HepG2 (cell line): ENCODE measurements at regions not wholly inside any gene's neighbourhood (a gene's known extent, or its start where the extent isn't known, plus 50 kb on each side); places are given as distances from the start of the nearest gene placed in this dataset.

Experiments
- ATAC-seq: fragments of 200-7000 bp; cut with Tn5 transposase; 3 replicates; pipeline ENCODE4 v1.9.1; 2020; ENCODE audit warnings: mild to moderate bottlenecking, moderate library complexity
- BruUV-seq: library from RNA; stranded (reverse); fragments of 400-500 nt; replicated peaks from 2 replicates; lab custom pipeline; 2021; lab: Mats Ljungman, UMichigan
- CTCF ChIA-PET: fragments of 300-600 bp; formaldehyde crosslinking; extraction: SDS; loops from one replicate; lab custom pipeline; 2021; ENCODE audit warnings: low total read pairs, inconsistent platforms, low intra/inter-chr PET ratio; lab: Yijun Ruan, JAX
- POLR2A ChIA-PET: fragments of 350-600 bp; sonication (Branson Sonifier 250); formaldehyde crosslinking; loops from one replicate; lab custom pipeline; 2020; ENCODE audit warnings: antibody characterized with exemption, inconsistent platforms; lab: Yijun Ruan, JAX
- DNase-seq: peaks from one replicate; pipeline ENCODE4 v3.0.0-alpha.2; 2015; ENCODE audit warnings: low spot score
- FAIRE-seq: peaks from 3 replicates; lab custom pipeline; 2011; peaks lifted over from hg19 to GRCh38; lab: Jason Lieb, UNC
- H2AFZ ChIP-seq: one replicate; pipeline ENCODE4 v1.6.1; 2011; ENCODE audit warnings: low read length, inconsistent platforms
- H3K27ac ChIP-seq: fragments of 300-600 bp; 3 replicates; pipeline ENCODE4 v1.8.0; 2011; ENCODE audit warnings: mixed run types, mild to moderate bottlenecking, mixed read lengths, low read length, inconsistent platforms; ENCODE audit not compliant: insufficient read depth; ENCODE audit errors: extremely low read length
- H3K27me3 ChIP-seq, 2 experiments: fragments of 200-600 bp in 1 of 2; 2 replicates in 1 of 2; 3 replicates in 1 of 2; pipeline versions ENCODE4 v1.6.0 to v1.8.0; 2011; ENCODE audit warnings: low read length in 2 of 2, mild to moderate bottlenecking in 2 of 2, moderate library complexity in 2 of 2, inconsistent platforms in 1 of 2; ENCODE audit not compliant: insufficient read depth in 2 of 2, control insufficient read depth in 1 of 2
- H3K36me3 ChIP-seq, 2 experiments: fragments of 200-600 bp in 1 of 2; replicated peaks in 1 of 2; 2 replicates in 1 of 2; 3 replicates in 1 of 2; pipeline versions ENCODE4 v1.5.1 to v1.8.0; 2011; ENCODE audit warnings: low read length in 2 of 2, inconsistent platforms in 1 of 2; ENCODE audit not compliant: insufficient read depth in 2 of 2, control insufficient read depth in 1 of 2
- H3K4me1 ChIP-seq: 2 replicates; pipeline ENCODE4 v1.5.1; 2012; ENCODE audit warnings: low read length, inconsistent platforms; ENCODE audit not compliant: insufficient read depth
- H3K4me2 ChIP-seq: 2 replicates; pipeline ENCODE4 v1.6.0; 2011; ENCODE audit warnings: low read depth, low read length, inconsistent platforms
- H3K4me3 ChIP-seq, 3 experiments: fragments of 200-600 bp in 1 of 3; sonication (generic), shearing (Covaris generic) in 1 of 3; replicated peaks in 1 of 3; 2 replicates each; pipeline ENCODE4 v1.5.1; 2011 to 2016; ENCODE audit warnings: low read length in 3 of 3, inconsistent platforms in 2 of 3, low read depth in 2 of 3, mild to moderate bottlenecking in 2 of 3, control low read depth in 1 of 3, mixed read lengths in 1 of 3; ENCODE audit not compliant: insufficient read depth in 1 of 3
- H3K79me2 ChIP-seq: one replicate; pipeline ENCODE4 v1.6.1; 2011; ENCODE audit warnings: low read length, inconsistent platforms; ENCODE audit not compliant: insufficient read depth
- H3K9ac ChIP-seq: 2 replicates; pipeline ENCODE4 v1.6.0; 2011; ENCODE audit warnings: mild to moderate bottlenecking, low read depth, low read length, inconsistent platforms; ENCODE audit not compliant: insufficient read depth
- H3K9me3 ChIP-seq: 2 replicates; pipeline ENCODE4 v1.5.1; 2012; ENCODE audit warnings: mild to moderate bottlenecking, low read length
- H4K20me1 ChIP-seq: 2 replicates; pipeline ENCODE4 v1.6.0; 2011; ENCODE audit warnings: inconsistent platforms, mild to moderate bottlenecking, low read length, moderate library complexity; ENCODE audit not compliant: insufficient read depth
- AHR ChIP-seq: IDR thresholded peaks from 2 replicates; pipeline ENCODE4 v1.6.1; 2018; ENCODE audit warnings: missing genetic modification reagents, missing compliant biosample characterization
- JDP2 ChIP-seq: sonication (generic); formaldehyde crosslinking; IDR thresholded peaks from 2 replicates; pipeline ENCODE4 v1.8.1; 2022; ENCODE audit warnings: missing genetic modification reagents, borderline replicate concordance
- KDM2A ChIP-seq: sonication (generic); formaldehyde crosslinking; IDR thresholded peaks from 2 replicates; pipeline ENCODE4 v1.4.0; 2020; ENCODE audit warnings: low read depth, missing genetic modification reagents, borderline replicate concordance
- MAF1 ChIP-seq: sonication (generic); formaldehyde crosslinking; IDR thresholded peaks from 2 replicates; pipeline ENCODE4 v1.5.0; 2020; ENCODE audit warnings: missing genetic modification reagents, borderline replicate concordance
- NBN ChIP-seq: fragments of 450-650 bp; conservative IDR thresholded peaks from 2 replicates; pipeline ENCODE4 v1.6.1; 2017
- TOE1 ChIP-seq: sonication (generic); formaldehyde crosslinking; IDR thresholded peaks from 2 replicates; pipeline ENCODE4 v1.4.0; 2020; ENCODE audit warnings: mild to moderate bottlenecking, missing genetic modification reagents
- ZFP36L1 ChIP-seq: sonication (generic); formaldehyde crosslinking; IDR thresholded peaks from 2 replicates; pipeline ENCODE4 v1.8.0; 2022; ENCODE audit warnings: mild to moderate bottlenecking, missing genetic modification reagents, moderate library complexity
- ZNF331 ChIP-seq: sonication (generic); formaldehyde crosslinking; IDR thresholded peaks from 2 replicates; pipeline ENCODE4 v1.4.0; 2020; ENCODE audit warnings: missing genetic modification reagents
- ZNF33B ChIP-seq: sonication (generic); formaldehyde crosslinking; IDR thresholded peaks from 2 replicates; pipeline ENCODE4 v1.5.1; 2020; ENCODE audit warnings: mild to moderate bottlenecking, missing genetic modification reagents
- ZNF567 ChIP-seq: sonication (generic); formaldehyde crosslinking; IDR thresholded peaks from 2 replicates; pipeline ENCODE4 v1.8.1; 2023; ENCODE audit warnings: mild to moderate bottlenecking, missing genetic modification reagents, borderline replicate concordance
- ZNF615 ChIP-seq: sonication (generic); formaldehyde crosslinking; IDR thresholded peaks from 2 replicates; pipeline ENCODE4 v1.5.0; 2020; ENCODE audit warnings: mild to moderate bottlenecking, missing genetic modification reagents, borderline replicate concordance
- WGBS: methylation state at CpG from one replicate; pipeline ENCODE4 v1.1.6; 2017; ENCODE audit warnings: low lambda C conversion rate; 5-methylcytosine and 5-hydroxymethylcytosine counted together
- in situ Hi-C: cut with HindIII; loops from 2 replicates; pipeline ENCODE4 v1.10.0; 2017; ENCODE audit warnings: low pct_unique_long_range_greater_than_20kb; ENCODE audit not compliant: extremely low pct_ligation_motif_present
- intact Hi-C: fragments of 100-400 bp; cut with micrococcal nuclease; formaldehyde crosslinking; loops from one replicate; pipeline ENCODE4 v1.10.0; 2022; ENCODE audit not compliant: unreplicated experiment
- TF ChIP-seq, protein P1 (sequence below): sonication (generic); formaldehyde crosslinking; IDR thresholded peaks from 2 replicates; pipeline ENCODE4 v1.5.0; 2020; ENCODE audit warnings: mild to moderate bottlenecking, missing genetic modification reagents

DNA sequence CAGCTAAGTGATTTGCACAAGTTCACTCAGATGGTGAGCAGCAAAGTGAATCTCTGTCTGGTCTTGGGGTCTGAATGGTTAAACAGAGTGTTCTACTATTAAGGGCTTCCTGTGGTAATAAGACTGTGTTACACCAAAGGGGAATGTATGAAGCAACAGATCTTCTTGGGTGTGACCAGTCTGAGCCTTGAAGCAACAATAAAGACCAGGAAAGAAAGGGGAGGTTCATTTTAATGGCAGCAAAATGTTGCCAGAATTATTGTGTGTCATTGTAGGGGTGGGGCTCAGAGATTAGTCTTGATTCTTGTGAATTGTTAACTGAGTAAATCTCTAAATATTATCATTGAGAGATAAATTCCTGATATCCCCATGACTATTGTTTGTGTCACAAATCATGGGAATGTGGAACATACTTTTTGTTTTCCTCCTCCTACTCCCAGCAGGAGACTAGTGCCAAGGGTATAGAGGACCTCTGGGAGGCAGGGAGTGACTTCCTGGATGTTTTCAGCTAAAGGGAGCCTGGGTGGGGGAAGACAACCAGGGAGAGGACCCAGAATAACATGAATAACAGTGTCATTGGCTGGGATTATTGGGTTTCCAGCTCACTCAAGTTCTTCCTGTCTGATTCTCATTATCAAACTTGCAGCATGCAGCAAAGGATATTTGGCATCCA is 141.4 kb upstream of the PAK3 start (continued):
- TF ChIP-seq ZNF567 (CRISPR knock-in tag) (no peak), ZFP36L1 (no peak), MAF1 (CRISPR knock-in tag) (no peak), ZNF33B (no peak), ZNF615 (no peak), KDM2A (CRISPR knock-in tag) (no peak), AHR (no peak), NBN (no peak), ZNF331 (CRISPR knock-in tag) (no peak), TOE1 (CRISPR knock-in tag) (no peak)
- TF ChIP-seq, protein P1, sequence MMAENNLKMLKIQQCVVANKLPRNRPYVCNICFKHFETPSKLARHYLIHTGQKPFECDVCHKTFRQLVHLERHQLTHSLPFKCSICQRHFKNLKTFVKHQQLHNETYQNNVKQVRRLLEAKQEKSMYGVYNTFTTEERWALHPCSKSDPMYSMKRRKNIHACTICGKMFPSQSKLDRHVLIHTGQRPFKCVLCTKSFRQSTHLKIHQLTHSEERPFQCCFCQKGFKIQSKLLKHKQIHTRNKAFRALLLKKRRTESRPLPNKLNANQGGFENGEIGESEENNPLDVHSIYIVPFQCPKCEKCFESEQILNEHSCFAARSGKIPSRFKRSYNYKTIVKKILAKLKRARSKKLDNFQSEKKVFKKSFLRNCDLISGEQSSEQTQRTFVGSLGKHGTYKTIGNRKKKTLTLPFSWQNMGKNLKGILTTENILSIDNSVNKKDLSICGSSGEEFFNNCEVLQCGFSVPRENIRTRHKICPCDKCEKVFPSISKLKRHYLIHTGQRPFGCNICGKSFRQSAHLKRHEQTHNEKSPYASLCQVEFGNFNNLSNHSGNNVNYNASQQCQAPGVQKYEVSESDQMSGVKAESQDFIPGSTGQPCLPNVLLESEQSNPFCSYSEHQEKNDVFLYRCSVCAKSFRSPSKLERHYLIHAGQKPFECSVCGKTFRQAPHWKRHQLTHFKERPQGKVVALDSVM (CRISPR knock-in tag), result no peak

DNA sequence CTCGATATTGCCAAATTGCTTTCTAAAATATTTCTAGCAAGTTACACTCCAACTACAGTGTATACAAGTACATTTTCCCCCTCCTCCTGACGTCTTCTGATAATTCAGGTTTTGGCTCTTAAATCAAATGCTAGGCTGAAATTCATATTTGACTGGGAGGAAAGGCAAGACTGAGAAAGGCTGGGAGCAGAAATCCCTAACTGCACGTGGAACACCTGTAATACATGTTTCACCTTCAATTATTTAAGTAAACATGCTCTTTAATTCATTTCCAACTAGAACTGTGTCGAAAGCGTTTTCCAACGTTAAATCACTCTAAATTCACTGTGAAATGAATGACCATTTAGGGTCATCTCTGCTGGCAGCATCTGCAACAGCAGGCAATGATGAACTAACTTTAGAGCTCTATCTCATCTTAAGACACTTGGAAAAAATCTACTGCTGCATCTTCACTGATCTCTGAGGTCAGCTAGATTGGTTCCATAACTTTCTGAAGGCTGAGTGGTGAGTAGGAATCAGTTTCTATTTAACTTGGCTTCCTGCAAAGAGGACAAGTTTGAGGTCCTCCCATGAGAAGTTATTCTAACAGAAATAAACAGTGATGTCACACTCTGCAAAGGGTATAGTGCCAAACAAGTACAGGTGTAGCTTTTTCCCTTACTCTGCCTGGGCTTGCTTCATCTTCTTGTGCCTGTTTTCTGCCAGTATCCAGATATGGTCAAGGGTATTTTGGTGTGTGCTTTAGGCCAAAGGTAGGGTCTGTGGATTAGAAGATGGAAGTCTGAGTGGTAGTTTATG is 144.3 kb upstream of the PAK3 start:
- POLR2A ChIA-PET, result no interaction called here
- Histone ChIP-seq H3K27ac (no peak overlapping the region), H3K79me2 (no peaks in the 10 kb centered on the region), H3K4me3 (no peak overlapping the region), H3K9ac (no peak overlapping the region), H3K4me2 (no peak overlapping the region), H2AFZ (no peak overlapping the region), H3K9me3 (no peaks in the 10 kb centered on the region), H3K4me1 (no peaks in the 10 kb centered on the region), H4K20me1 (no peaks in the 10 kb centered on the region), H3K36me3 (no peaks in the 10 kb centered on the region), H3K27me3 (no peaks in the 10 kb centered on the region)
- CTCF ChIA-PET, result no interaction called here
- ATAC-seq (no peak), DNase-seq (no peak), FAIRE-seq (no peak)
- in situ Hi-C loops, result no loop called here
- 0% methylated on average over 6 of the region's 6 CpGs for WGBS
- intact Hi-C loops, result no loop called here
- TF ChIP-seq KDM2A (CRISPR knock-in tag), result no peak
- no peak for TF ChIP-seq JDP2
- BruUV-seq, result no TSS peak
